ENCODE measurements at regions not wholly inside any gene's neighbourhood (a gene's known extent, or its start where the extent isn't known, plus 50 kb on each side); places are given as distances from the start of the nearest gene placed in this dataset.

- Histone ChIP-seq H3K36me3 (replicated peaks in 1 of 2; ENCODE audit: control insufficient read depth in 1 of 2, insufficient read depth in 2 of 2, low read length in 2 of 2) (no peaks in the 10 kb centered on the region), H3K4me1 (ENCODE audit: insufficient read depth, low read length) (no peaks in the 10 kb centered on the region), H3K27ac (ENCODE audit: extremely low read length, insufficient read depth, low read length) (no peak overlapping the region), H4K20me1 (ENCODE audit: insufficient read depth, low read length) (no peaks in the 10 kb centered on the region), H2AFZ (ENCODE audit: low read length) (no peak overlapping the region), H3K4me2 (ENCODE audit: low read depth, low read length) (no peak overlapping the region), H3K79me2 (ENCODE audit: insufficient read depth, low read length) (no peaks in the 10 kb centered on the region), H3K4me3 (replicated peaks in 1 of 3; ENCODE audit: insufficient read depth in 1 of 3, low read depth in 2 of 3, low read length in 3 of 3) (no peak overlapping the region), H3K9ac (ENCODE audit: insufficient read depth, low read depth, low read length) (no peak overlapping the region), H3K27me3 (ENCODE audit: control insufficient read depth in 1 of 2, insufficient read depth in 2 of 2, low read length in 2 of 2) (0 out of 5 replicates have a peak, but pooled peaks cover 0 to 2% of the 10 kb centered on the region in 2 experiments), H3K9me3 (ENCODE audit: low read length) (no peaks in the 10 kb centered on the region)
- BruUV-seq (replicated peaks) = no TSS peak
- intact Hi-C loops (cut with micrococcal nuclease; ENCODE audit: unreplicated experiment) = no loop called here
- FAIRE-seq (no peak), DNase-seq (ENCODE audit: low spot score) (no peak), ATAC-seq (no peak)
- WGBS (ENCODE audit: low lambda C conversion rate) = 2% methylated on average over 2 of the region's 2 CpGs
- in situ Hi-C loops (cut with HindIII; ENCODE audit: extremely low pct_ligation_motif_present, low pct_unique_long_range_greater_than_20kb) = no loop called here
- ChIA-PET POLR2A (no interaction called here), CTCF (ENCODE audit: low intra/inter-chr PET ratio, low total read pairs) (no interaction called here)
- no peak for TF ChIP-seq ZFY (CRISPR knock-in tag; IDR thresholded peaks at IDR 0.05)
- no peak for TF ChIP-seq ZNF12 (CRISPR knock-in tag; IDR thresholded peaks at IDR 0.05)
- no peak for TF ChIP-seq BORCS8-MEF2B (CRISPR knock-in tag; IDR thresholded peaks at IDR 0.05)
- no peak for TF ChIP-seq PAX8 (CRISPR knock-in tag; IDR thresholded peaks at IDR 0.05; ENCODE audit: borderline replicate concordance)
- TF ChIP-seq HMGXB3 (CRISPR knock-in tag; IDR thresholded peaks at IDR 0.05; ENCODE audit: borderline replicate concordance) = no peak
- no peak for TF ChIP-seq ZMYM2 (CRISPR knock-in tag; IDR thresholded peaks at IDR 0.05)
- no peak for TF ChIP-seq AFF4 (CRISPR knock-in tag; IDR thresholded peaks at IDR 0.05)
- no peak for TF ChIP-seq LRRFIP1 (CRISPR knock-in tag; conservative IDR thresholded peaks at IDR 0.05)
- TF ChIP-seq MED13 (CRISPR knock-in tag; IDR thresholded peaks at IDR 0.05) = no peak
- TF ChIP-seq SOX6 (IDR thresholded peaks at IDR 0.05) = no peak
- no peak for TF ChIP-seq SOX6 (CRISPR knock-in tag; IDR thresholded peaks at IDR 0.05)
- TF ChIP-seq EP300 (IDR thresholded peaks at IDR 0.05; ENCODE audit: low read depth in 2 of 2, low read length in 2 of 2) = no peak
- no peak for TF ChIP-seq EP300 (CRISPR knock-in tag; IDR thresholded peaks at IDR 0.05; ENCODE audit: borderline replicate concordance)
- no peak for TF ChIP-seq AHR (CRISPR knock-in tag; IDR thresholded peaks at IDR 0.05)
- TF ChIP-seq HNF4G (IDR thresholded peaks at IDR 0.05; ENCODE audit: borderline replicate concordance, low read depth, low read length) = no peak
- no peak for TF ChIP-seq HNF4G (CRISPR knock-in tag; IDR thresholded peaks at IDR 0.05; ENCODE audit: borderline replicate concordance, low read depth)
- no peak for TF ChIP-seq SRF (IDR thresholded peaks at IDR 0.05; ENCODE audit: low read depth, low read length)
Measured at GRCh38 chr7:97595439-97595838, 136.4 kb upstream of the TAC1 start.

Data from HepG2 (cell line).